Caki2 (cell line): ENCODE measurements at regions not wholly inside any gene's neighbourhood (a gene's known extent, or its start where the extent isn't known, plus 50 kb on each side); places are given as distances from the start of the nearest gene placed in this dataset.

ENCODE experiments used
- DNase-seq: peaks from one replicate; pipeline ENCODE4 v3.0.0-alpha.2; 2015; ENCODE audit warnings: low read depth
- in situ Hi-C: cut with HindIII; loops from 2 replicates; pipeline ENCODE4 v1.10.0; 2016; ENCODE audit warnings: low sequenced_read_pairs, low pct_unique_long_range_greater_than_20kb, mixed read lengths

DNA sequence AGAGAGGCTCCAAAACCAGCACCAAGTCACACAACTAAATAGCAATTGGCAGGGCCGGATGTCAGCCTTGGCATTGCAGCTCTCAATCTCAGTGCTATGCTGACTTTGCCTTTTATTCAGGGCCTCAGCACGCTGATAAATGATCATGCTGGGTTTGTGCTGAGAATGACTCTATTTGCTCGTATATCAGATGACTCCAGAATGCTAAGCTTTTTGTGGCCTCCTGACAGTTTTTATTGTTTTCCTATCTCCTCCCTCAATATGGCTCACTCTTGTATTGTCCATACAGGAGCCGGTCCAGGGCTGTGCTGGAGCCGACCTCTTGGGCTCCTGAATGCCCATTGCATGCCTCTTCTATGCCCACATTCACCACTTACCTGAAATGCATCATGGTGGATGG lies 211.0 kb downstream of the EFNB2 start:
- in situ Hi-C loops: no loop called here
- no peak for DNase-seq

DNA sequence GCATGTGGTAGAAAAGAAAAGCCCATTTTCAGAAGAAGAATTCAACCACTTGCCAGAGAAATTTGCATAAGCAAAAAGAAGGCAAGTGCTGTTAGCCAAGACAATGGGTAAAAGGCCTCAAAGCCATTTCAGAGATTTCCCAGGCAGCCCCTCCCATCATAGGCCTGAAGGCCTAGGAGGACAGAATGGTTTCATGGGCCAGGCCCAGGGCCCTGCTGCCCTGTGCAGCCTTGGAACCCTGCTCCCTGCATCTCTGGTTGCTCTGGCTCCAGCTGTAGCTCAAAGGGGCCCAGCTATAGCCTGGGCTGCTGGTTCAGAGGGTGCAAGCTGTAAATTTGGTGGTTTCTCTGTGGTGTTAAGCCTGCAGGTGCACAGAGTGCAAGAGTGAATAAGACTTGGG lies 212.8 kb downstream of the EFNB2 start:
- in situ Hi-C loops: no loop called here
- no peak for DNase-seq

DNA sequence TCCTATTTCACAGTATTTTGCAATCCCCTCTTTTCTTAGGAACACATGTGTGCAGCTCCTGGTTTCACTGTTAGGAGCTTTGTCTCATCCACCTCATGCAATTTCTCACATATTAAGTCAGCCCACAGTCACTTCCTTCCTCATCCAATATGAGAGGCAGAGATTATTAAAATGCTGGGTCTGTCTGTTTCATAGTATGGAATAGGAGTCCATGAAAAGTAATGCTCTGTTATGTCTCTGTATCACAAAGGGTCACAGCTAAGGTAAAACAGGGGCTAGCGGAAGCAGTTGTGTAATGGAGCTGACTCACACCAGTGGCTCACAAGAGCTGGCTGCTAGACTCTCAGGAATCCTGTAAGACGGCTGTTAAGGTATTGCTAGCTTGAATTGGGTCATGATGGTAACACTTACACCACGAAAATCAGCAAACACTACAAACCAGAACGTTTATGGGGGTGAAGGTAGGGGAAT lies 216.5 kb downstream of the EFNB2 start:
- in situ Hi-C loops: no loop called here
- peak; percentile 7 for DNase-seq

DNA sequence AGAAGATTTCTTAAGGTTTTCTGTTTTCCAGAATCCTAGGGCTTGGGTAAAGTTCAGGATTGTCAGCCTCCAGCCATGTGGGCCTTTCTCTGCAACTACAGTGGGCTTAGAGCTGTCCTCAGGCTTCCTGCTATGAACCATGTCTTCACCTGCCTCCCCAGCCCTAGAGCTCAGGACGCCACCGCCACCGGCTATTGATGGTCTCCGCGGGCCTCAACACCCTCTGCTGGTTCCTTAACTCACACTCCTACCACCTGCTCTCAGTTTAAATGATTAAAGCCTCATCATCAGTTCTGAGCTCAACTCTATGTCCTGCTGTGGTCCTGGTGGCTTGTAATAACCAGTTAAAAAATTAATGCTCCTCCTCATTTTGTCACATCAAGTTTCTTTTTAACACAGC lies 221.0 kb downstream of the EFNB2 start:
- in situ Hi-C loops: no loop called here

DNA sequence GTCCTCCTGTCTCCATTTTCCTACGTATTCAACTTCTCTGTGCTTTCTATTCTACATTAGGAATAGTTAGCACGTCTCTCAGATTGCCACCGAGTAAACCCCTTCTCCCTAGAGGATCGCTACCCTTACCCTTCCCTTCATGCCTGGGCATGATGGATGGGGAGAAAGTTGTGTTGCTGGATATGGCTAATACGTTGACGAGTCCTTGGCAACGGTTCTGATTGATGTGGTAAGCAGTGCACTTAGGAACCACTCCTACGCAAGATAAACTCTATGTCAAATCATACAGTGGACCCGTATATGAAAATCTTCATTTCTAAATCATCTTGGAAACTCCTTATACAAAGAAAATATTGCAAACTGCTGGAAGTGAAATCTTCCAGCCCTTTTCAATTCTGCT lies 224.5 kb downstream of the EFNB2 start:
- in situ Hi-C loops: no loop called here

More for the DNA sequence above, 221.0 kb downstream of the EFNB2 start:
- DNase-seq: no peak

DNA sequence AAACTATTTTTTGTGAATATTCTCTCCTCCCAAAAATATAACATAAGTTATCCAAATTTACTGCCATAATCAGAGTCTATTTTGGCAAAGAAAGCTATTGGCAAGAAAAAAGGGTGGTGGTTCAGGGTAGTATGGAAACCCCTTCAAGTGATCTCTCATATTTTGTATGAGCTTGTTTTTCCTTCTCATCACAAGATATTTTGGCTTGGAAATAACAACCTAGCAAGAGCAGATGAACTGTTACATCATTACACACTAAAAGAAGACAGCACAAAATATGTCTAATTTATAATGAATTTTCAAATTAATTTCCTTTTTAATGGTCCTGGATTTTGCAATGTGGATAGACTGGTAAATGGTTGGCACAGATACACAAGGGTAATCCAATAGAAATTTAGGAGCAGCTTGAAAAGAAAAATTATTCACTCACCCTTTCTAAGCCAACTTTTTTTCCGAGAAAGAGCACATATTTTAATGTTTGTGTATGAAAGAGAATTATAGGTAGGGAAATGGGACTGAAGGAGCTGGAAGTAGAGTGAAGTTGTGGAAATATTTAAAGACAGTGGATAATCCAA lies 225.1 kb downstream of the EFNB2 start:
- no peak for DNase-seq
- in situ Hi-C loops: no loop called here

More for the DNA sequence above, 224.5 kb downstream of the EFNB2 start:
- DNase-seq: no peak

DNA sequence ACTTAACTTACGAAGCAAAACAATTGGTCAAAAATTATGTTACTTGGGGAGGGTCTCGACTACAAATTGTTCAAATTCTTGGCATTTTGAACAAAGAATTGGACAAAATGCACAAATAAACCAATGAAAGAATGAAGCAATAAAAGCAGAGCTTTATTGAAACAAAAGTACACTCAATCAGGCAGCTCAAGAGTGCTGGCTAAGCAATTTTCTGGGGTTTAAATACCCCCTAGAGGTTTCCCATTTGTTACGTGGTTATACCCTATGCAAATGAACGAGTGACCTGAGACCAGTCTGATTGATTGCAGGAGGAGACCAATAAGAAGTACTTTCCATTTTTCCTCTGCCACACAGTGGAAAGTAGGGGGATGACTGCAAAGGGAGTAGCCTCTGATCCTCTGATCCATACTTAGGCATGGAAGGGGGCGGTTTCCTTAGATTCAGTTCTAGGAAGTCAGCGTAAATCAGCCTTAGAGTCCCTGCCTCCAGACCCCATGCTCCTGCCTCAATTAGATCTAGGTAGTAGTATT lies 228.6 kb downstream of the EFNB2 start:
- DNase-seq: no peak
- in situ Hi-C loops: no loop called here

DNA sequence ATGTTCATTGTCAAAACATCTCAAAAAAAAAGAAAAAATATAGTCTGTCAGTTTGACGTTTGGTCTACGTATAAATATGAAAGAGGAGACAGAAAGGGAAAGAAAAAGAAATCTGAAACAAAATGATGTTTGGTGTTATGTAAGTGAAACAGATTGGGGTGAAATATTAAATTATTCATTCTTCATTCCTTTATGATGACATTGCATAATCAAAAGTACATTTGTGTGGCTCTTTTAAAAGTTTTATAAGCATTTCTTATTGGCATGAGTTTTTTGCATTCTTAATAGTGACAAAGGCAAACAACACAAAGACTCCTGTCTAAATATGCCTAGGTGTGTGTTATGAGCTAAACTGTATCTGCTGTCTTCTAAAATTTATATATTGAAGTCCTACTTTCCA lies 232.6 kb downstream of the EFNB2 start:
- no peak for DNase-seq
- in situ Hi-C loops: no loop called here

DNA sequence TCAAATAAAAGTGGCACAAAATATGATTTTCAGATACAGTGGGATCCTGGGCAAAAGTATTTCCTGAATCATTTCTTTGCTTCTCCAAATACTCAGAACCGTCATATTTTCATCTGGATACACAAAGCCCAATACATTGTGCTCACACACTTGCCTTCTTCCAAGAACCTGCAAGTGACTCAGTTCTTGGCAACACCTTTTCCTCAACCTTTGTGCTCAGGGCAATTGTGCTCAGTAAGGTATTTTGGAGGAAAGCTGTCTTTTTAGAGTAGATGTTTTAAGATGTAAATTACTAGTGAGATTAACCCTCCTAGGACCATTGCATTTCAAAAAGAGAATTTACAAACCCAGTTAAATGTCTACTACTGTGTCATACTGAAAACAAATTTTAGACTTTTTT lies 233.5 kb downstream of the EFNB2 start:
- in situ Hi-C loops: no loop called here
- DNase-seq: no peak

DNA sequence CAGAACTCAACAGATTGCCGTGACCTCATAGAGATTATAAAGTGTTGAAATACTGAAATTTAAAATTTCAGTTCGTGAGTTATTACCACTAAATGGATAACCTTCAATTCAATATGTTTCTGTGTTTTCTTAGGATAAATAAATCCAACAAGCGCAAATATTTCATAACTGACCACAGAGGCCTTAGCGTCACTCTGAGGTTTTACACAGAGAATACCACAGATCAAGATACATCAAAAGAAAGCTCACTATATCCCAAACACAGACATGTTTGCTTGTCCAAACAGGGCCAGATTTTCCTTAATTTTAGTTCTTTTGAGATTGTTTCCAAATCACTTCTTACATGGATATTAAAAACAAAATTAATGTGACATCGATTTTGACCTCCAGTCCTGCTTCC lies 235.8 kb downstream of the EFNB2 start:
- DNase-seq: no peak
- in situ Hi-C loops: no loop called here

DNA sequence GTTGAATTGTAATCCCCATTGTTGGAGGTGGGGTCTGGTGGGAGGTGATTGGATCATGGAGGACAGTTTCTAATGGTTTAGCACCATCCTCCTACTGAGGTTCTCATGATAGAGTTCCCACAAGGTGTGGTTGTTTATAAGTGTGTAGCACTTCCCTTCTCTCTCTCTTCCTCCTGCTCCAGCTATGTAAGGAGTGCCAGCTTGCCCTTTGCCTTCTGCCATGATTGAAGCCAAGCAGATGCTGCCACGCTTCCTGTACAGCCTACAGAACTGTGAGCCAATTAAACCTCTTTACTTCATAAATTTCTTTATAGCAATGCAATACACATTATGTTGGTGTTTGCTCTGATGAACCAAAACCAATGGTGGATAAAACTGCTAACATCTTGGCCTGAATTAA lies 238.2 kb downstream of the EFNB2 start:
- no peak for DNase-seq
- in situ Hi-C loops: no loop called here

DNA sequence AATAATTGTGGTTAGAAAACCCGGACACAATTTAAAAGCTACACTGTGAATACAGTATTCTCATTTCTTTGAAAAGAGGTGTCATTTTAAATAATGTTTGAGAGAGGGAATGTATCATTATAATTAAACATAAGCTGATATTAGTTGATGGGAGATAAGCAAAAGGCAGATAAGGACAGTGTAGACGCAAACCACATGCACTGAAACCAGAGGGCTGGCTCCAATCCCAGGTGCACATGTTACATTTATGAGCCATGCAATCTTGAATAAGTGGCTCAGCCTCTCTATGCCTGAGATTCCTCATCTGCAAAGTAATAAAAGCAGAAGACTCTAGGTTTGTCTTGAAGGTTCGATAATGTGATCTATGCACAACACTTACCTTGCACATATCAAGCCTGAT lies 238.7 kb downstream of the EFNB2 start:
- in situ Hi-C loops: no loop called here
- DNase-seq: no peak

DNA sequence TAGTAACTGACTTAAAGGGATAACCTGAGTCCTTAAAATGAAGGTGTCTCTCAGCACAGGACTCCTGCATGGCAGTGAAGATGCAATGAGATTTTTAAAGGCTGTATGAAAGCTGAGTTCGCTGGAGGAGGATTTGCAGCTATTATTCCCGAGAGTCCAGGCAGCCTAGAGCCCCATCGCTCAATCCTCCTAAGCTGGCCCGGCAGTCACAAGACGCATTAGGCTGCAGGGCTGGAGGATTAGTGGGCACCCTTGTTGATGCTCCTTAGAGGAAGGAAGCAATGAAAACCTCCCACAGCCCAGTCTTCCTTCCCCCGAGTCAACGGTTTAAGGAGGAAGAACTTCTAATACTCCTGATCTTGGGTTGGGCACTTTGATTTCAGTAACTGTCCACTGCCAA lies 239.5 kb downstream of the EFNB2 start:
- DNase-seq: no peak
- in situ Hi-C loops: no loop called here

DNA sequence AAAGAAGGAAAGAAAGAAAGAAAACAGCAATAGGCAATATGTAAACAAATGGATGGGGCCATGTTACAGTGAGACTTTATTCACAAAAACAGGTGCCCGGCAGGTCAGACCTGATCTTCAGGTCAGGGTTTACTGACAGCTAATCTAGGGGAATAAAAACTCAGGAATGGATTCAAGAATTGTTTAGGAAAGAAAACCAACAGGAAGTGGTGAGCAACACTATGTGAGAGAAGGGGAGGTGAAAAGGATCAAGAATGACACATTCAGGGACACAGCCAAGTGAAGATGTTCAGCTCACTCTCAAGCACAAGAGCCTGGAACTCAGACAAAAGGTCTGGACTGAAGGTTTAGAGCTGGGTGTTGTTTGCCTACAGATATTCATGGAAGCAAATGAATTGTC lies 244.5 kb downstream of the EFNB2 start:
- in situ Hi-C loops: no loop called here
- DNase-seq: no peak

DNA sequence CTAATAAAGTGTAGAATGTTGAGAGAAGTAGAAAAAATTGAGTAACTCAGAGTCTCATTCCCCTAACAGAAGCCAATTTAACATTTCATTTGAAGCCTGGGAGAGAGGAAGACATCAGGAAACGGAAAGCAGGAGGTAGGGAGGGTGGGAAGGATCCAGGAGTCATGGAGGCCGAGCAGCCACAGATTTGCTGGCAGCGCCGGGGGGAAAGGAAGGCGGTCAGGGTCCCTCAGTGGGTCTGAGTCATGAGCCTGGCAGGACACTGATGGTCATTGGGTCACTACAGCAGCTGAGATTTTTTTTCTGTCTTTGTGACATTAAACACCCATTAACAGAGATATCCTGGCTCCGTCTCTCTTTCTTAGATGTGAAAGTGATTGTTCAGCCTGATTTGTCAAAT lies 248.1 kb downstream of the EFNB2 start:
- in situ Hi-C loops: no loop called here
- DNase-seq: no peak

DNA sequence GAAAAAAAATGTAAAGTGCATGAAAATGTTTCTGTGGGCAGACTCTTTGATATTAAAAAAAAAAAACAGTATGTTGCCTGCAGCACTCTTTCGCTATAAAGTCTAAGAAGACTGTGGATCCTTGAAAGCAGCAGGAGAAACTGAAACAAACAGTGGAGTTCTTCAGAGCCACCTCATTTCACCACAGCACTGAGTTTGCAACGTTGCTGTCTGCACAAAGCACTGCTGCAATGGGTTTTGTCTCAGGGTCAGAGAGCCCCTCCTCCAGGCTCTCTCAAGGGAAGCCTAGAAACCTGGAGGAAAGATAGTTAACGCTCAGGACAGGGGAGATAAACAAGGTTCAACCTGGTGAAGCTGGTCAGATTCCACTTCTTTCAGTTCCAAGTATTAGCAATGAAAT lies 248.7 kb downstream of the EFNB2 start:
- in situ Hi-C loops: no loop called here
- no peak for DNase-seq

DNA sequence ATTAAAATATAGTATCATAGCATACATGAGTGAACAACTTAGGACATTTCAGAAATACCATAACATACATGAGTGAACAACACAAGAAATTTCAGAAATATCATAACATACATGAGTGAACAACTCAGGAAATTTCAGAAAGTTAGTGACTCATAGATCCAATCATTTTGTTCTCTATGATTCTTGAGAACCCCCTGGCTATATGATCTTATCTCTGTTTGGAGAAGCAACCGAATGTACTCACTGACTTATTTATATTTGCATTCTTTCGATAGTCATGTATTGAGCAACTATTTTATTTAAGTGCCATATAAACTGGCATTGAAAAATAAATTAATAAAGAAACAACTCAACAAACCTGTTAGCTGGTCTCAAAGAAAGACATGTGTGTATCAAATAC lies 251.1 kb downstream of the EFNB2 start:
- no peak for DNase-seq
- in situ Hi-C loops: no loop called here

DNA sequence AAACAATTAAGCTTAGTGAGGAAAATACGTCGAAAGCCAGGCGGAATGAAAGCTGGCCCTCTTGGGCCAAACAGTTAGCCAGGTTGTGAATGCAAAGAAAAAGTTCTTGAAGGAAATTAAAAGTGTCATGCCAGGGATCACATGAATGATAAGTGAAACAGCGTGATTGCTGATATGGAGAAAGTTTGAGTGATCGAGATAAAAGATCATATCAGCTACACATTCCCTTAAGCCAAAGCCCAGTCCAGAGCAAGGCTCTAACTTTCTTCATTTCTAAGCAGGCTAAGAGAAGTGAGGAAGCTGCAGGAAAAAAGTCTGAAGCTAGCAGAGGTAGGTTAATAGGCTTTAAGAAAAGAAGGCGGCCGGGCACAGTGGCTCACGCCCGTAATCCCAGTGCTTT lies 254.0 kb downstream of the EFNB2 start:
- in situ Hi-C loops: no loop called here
- DNase-seq: no peak

DNA sequence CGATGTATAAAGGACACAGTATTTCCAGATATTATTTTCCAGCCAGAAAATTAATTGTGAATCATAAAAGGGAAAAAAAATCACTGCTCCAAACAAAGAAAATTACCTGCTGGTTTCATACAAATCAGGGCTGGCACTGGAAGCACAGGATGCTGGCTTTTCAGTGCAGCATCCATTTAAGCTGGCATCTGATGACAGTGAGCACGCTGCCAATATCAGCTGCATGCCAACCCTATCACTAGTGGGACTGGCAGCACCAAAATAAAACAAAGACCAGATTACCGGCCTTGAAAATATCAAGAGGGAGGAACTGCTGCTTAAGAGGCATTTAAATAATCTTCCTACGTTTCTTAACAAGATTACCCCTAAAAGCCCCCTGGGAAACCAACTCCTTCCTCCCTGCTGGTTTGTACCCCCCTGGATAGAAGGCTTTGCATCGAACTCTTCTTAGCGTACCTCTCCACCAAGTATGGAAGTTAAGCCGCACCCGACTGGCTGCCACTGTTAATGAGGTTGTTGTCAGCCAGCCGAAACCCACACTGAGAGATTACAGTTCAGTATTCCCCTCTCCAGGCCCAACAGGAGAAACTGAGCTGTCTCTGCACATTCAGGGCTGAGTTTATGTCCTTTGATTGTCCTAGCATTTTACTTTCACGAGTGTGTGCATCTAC lies 257.8 kb downstream of the EFNB2 start:
- no peak for DNase-seq
- in situ Hi-C loops: no loop called here

DNA sequence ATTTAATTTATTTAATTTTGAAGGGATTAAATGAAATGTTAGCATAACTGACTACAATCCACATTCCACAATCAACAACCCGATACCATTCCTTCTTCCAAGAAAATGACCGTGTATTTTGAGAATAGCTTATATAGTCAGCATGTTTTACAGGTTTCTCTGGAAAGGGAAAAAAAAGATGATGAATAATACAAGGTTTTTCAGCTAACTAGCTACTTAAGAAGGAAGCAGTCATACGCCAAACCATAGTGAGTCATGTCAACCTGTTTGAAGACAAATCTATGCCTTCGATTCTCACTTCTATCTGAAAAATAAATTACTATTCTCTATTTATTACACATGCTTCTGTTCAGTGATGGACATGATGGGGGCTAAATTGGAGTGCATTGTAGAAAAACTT lies 258.6 kb downstream of the EFNB2 start:
- DNase-seq: no peak
- in situ Hi-C loops: no loop called here
